ENCODE measurements at regions not wholly inside any gene's neighbourhood (a gene's known extent, or its start where the extent isn't known, plus 50 kb on each side); places are given as distances from the start of the nearest gene placed in this dataset.

DNA sequence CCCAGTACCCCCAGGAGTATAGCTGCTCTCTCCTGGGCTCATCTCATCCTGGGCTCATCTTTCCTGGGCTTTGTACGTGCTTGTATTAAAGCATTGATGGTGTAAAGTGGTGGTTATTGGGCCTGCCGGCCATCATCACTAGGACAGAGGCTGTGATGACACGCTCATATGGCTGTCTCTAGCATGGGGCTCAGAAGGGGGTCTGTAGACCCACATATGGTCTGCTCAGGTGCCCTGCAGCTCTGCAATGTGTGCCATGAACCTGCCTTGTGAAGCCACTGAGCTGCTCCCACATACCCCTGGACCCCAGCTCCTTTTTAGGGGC is 143.4 kb downstream of the CDC5L start:
- no peak for DNase-seq (ENCODE audit: extremely low read depth, low read depth, low spot score)

DNA sequence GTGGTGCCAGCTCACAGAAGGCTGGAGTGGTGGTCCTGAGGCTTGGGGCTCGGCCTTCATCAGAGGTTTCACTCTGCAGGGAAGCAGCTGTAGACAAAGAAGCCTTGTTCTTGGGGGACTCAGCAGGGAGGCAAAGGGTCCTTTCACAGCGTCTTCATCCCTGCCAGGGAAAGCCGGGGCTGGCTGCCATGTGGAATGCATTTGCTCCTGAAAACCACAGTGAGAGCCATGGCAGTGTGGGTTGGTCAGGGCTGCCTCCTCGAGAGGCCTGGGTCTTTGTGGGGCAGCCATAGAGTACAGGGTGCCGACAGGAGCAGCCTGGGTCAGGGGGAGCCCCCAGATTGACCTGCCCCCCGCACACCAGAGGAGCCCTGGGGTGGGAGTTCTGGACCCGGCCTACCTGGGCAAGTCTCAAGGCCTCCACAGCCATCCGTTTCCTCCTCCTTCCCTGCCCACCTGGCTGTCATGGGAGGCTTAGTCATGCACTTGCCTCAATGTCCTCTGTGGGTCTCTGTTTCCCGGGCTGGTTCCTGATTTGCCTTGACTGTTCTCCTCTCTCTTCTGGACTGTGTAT is 144.0 kb downstream of the CDC5L start:
- no peak for DNase-seq (ENCODE audit: extremely low read depth, low read depth, low spot score)

DNA sequence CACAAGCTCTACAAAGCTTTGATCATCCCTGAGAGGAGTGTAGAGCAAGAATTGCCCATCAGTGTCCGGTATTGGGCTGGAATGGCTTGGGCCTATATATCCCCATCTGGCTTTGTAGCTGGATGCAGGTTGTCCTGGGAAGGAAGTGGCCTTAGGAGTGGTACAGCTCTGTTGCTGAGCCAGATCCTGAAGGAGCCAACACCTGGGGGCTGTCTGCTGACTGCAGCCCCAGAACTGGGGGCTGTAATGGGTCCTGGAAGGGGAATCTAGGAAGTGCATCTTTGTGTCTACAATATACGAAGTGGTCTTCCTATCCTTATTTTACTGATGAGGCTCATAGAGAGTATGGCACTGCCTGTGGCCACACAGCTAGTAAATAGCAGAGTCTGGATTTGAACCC is 145.9 kb downstream of the CDC5L start:
- DNase-seq (ENCODE audit: extremely low read depth, low read depth, low spot score) = no peak

DNA sequence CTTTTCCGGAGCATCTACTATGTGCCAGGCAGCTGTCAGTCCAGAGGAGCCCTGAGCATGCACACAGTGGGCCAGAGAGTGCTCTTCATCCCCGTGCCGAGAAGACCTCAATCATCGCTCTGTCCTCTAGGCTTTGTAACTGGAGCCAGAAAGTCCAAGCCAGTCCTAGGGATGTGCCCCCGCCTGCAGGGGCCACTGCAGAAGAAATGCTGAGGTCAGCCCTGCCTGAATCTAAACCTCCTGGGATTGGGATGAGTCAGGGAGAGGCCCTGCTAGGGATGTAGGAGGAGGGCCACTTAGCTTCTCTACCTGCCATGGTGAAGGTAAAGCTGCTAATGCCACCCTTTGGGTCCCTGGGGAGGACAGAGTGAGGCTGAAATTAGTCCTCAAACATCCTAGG is 146.8 kb downstream of the CDC5L start:
- no peak for DNase-seq (ENCODE audit: extremely low read depth, low read depth, low spot score)

DNA sequence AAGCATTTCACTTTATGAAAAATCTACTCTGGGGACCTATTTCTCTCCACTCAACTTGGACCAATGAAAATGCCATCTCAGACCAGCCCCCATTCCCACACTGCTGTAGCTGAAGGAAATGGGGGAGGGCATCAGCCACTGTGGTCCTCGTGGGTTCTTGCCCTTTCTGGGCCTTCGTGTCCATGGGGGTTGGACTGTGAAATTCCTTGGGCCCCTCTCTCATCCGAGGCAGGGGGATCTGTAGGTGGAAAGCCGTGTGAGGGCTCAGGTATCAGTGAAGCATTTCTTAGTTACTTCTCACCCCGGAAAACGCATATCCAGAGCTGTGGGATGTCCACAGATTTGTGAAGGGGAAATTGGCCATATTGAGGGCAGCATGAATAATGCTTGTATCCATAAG is 147.9 kb downstream of the CDC5L start:
- DNase-seq (ENCODE audit: extremely low read depth, low read depth, low spot score) = no peak

DNA sequence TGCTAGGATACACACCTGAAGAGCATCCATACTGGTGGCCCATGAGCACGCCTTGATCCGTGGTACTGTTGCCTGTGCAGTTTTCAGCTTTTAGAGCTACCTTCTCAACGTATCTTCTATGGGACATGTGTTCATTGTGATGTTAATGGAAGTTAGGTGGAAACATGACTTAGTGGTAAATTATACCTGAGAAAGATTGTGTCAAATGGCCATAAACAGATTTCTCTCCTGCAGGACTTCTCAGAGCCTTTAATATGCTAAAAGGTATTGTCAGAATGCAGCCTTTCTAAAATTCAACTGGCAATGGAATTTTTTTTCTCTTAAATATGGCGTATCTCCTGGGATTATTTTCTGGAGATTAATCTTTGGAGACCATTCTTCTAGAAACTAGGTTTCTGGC is 148.5 kb downstream of the CDC5L start:
- no peak for DNase-seq (ENCODE audit: extremely low read depth, low read depth, low spot score)

DNA sequence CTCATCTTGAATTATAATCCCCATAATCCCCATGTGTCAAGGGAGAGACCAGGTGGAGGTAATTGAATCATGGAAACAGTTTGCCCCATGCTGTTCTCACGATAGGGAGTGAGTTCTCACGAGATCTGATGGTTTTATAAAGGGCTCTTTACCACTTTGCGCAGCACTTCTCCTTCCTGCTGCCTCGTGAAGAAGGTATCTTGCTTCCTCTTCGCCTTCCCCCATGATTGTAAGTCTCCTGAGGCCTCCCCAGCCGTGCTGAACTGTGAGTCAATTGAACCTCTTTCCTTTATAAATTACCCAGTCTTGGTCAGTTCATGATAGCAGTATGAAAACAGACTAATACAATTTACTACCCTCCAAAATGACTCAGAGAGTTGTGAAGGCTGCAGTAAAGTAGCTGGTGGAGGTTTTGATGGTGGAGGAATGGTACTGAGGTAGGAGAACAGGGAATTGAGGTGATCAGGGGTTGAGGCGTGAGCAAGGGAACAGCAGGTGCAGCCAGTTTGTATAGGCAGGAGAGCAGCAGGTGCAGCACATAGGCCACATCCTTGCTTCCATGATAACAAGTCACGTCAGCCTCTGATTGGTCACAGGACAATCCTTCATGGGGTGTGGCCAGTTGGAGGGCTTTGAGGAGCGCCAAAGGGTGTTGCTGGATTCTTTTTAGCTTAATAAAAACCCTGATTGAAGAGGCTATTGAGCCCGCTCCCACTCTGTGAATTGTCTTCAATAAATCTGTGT is 150.0 kb downstream of the CDC5L start:
- no peak for DNase-seq (ENCODE audit: extremely low read depth, low read depth, low spot score)

DNA sequence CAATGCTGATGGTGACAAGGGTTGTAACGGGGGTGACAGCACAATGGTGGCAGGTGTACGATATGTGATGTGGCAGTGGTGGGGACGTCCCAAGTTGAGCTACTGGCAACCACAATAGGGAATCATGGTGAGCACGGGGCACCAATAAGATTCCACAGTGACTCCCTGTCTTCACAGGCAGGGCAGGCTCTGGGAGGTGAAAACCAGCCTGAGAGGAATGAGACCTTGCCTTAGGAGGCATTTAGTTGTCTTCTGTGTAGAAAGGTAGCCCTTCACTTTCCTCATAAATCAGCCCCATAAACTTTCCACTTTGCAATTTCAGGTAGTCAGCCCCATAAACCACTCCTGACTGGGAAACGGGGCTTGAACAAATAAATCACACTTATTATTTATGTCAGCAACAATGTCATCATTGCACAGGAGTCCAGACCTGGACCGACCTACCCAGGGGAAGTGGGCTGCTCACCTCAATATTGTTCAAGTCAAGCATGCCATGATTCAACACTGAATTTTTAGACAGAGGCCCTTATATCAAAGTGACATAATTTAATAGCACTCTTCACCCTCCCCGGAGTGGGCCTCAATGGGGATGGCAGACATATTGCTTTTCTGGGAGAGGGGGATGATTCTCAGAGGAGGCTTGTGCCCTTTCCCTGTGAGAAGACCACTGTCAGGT is 150.8 kb downstream of the CDC5L start:
- DNase-seq (ENCODE audit: extremely low read depth, low read depth, low spot score) = no peak

DNA sequence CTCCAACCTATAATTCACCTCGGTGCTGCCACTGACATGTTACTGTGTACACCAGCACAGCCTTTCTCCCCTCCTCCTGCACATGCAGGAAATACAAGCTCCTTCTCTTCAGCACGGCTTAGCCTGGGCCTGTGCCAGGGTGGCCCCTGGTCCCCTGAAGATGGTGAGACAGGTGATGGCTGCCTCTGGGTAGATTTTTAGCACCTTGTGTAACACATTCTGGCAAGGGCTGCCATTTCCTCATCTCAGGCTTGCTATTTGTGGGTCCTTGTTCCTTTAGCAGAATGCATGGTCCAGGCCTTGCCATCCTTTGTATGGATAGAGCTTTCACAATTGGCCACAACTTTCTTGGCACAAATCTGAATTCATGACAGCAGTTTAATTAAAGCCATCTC is 151.3 kb downstream of the CDC5L start:
- no peak for DNase-seq (ENCODE audit: extremely low read depth, low read depth, low spot score)

DNA sequence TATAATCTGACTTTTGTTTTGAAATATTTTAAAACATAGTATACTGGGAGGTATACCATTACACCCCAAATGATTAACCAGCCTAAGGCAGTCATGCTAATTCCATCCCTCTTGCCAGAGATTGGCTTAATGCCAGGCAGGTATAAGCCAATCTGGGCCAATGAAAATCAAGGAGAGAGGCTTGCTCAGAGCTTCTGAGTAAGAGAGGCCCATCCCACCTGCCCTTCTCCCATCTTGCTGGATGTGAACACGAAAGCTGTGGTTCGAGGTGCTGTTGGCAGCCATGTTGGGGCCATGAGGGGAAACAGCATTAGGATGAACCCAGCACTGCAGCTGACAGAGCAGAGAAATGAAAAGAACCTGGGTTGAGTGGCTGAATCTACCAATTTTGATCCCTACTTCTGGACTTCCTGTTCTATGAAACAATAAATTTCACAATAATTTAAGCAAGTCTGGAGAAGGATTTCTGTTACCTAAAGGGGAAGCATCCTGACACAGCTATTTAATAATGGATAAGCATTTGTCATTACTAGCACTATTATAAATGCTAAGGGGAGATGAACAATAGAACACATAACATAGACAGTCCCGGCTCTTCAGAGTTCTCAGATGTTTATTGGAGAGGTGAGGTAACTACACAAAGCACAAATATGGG is 152.3 kb downstream of the CDC5L start:
- DNase-seq (ENCODE audit: extremely low read depth, low read depth, low spot score) = no peak

DNA sequence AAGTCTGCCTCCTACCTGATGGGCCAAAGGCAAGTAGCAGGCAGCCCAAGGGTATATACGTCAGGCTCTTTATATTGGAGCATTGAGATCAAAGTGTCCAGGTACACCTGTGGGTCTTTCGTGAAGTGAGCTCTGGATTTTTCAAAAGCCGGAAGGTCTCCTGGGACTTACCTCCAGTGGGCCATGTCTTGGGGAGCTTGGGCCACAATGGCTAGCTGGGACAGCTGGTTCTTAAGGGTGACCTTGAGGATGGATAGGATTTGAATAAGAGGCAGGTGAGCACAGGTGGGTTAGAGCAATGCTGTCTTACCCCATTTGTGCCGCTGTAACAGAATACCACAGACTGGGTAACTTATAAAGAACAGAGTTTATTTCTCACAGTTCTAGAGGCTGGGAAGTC is 153.4 kb downstream of the CDC5L start:
- no peak for DNase-seq (ENCODE audit: extremely low read depth, low read depth, low spot score)

DNA sequence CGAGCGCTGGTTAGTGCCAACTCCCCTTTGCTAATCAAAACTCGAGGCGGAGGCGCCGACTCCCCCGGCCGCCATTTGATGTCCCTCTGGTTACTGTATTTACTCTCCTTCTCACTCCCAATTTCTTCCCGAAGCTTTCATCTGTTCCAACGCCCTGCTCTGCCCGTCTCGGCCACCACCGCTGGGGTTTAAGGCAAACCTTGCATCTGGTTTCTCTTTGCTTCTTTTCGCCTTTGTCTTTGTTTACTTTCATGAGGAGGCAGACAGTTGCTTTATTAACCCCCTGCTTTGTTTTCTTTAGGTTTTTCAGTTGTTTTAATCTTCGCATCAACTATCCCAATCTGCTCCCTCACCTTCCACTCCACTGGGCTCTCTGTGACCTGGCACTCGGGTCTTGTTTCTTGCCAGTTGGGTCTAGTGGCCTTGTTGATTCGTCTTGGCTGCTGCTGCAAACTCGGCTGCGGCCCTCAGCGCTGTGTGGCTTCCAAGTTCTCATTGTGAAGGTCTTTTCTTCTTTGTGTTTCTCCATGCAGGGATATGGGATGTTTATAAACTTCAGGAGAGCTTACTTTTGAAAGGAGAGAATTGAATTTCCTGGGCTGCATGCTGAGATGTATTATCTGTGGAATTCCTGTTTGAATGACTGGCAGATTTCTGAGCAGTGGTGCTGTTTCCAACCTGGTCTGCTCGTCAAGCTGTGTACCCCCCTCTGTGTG is 155.1 kb downstream of the CDC5L start:
- no peak for DNase-seq (ENCODE audit: extremely low read depth, low read depth, low spot score)

DNA sequence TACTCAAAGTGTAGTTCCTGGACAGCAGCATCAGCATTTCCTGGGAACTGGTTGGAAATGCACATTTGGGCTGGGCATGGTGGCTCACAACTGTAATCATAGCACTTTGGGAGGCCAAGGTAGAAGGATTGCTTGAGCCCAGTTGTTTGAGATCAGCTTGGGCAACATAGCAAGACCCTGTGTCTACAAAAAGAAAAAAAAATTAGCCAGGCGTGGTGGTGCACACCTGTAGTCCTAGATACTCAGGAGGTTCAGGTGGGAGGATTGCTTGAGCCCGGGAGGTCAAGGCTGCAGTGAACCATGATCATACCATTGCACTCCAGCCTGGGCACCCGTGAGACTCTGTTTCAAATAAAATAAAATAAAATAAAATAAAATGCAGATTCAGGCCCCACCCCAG is 156.2 kb downstream of the CDC5L start:
- DNase-seq (ENCODE audit: extremely low read depth, low read depth, low spot score) = no peak

DNA sequence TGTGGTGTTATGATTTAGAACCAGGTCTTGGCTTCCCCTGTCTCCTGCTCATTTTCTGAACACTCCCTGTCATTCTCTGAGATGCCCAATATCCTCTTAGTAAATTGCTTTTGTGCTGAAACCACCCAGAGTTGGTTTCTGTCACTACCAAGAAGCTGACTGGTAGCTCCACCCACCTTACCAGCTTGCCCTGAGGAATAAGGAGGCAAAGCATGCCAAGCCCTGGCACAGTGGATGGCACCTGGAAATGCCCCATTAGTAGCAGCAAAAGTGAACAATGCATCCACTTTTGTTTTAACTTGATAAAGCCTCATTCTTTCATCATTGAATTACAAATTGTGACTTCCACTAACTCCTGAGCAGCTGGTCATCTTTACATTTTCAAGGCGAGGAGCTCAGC is 157.7 kb downstream of the CDC5L start:
- no peak for DNase-seq (ENCODE audit: extremely low read depth, low read depth, low spot score)

DNA sequence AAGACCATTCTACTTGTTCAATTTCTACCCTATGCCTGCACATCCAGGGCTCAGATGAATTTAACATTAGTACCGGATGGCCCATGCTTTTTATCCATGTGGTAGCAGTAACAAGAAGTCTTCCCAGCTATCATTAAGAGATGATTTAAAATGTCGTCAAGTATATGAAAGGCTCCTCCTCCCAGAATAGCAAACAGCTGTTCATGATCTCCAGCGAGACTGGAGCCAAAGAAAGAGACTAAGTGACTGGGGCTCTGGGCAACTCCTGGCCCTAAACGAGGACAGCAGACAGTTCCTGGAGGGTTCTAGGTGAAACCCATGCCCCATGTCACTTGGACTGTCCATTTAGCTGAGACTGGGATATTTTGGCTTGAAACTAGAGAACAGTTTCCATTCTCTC is 160.8 kb downstream of the CDC5L start:
- no peak for DNase-seq (ENCODE audit: extremely low read depth, low read depth, low spot score)

DNA sequence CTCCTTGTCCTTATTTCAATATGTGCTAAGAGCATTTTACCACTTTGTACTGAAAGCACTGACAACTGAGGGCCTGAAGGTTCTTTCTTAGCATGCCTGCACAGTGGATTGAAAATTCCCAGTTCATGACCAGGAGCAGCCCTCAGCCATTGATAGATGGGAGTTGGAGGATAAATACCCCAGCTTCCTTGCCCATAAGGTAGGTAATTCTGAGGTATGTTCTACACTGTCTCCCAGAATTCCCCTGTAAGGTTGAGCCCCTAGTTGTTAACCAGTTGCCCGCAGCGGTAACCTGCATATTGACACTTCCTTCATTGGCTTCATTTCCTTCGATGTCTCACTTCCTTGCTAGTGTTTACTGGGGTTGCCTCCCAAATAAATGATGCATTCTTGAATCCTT is 162.0 kb downstream of the CDC5L start:
- no peak for DNase-seq (ENCODE audit: extremely low read depth, low read depth, low spot score)

DNA sequence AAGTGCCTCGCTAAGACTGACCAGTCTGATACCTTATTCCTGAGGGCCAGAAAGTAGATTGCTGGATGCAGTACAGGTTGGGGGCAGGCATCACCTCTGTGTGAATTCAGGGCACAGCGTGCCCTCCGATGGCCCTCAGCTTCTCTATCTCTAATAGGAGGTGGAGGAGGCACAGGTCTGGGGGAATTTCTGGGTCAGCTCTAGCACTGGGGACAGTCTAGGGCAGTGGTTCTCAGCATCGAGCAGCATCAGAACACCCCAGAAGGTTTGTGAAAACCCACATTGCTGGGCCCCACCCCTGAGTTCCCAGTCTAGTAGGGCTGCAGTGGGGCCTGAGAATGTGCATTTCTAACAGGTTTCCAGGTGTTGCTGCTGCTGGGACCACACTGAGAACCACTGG is 166.7 kb downstream of the CDC5L start:
- no peak for DNase-seq (ENCODE audit: extremely low read depth, low read depth, low spot score)

DNA sequence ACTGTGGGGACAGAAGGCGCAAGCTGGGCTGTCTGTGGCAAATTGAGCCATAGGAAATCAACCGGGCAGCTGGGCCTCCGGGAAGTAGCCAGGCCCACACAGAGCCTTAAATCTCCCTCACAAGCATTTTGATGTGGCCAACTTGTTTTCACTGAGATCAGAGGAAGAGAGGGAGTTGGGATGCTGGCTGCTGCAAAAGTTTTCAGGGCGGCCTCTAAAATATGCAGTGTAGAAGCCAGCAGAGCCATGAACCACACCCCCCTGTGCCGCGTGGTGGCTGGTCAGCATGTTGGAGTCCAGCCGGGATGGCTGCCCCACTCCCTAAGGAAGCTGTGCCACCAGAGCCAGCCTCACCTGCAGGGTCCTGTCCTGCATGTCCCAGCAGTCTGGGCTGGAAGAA is 167.4 kb downstream of the CDC5L start:
- DNase-seq (ENCODE audit: extremely low read depth, low read depth, low spot score) = no peak

DNA sequence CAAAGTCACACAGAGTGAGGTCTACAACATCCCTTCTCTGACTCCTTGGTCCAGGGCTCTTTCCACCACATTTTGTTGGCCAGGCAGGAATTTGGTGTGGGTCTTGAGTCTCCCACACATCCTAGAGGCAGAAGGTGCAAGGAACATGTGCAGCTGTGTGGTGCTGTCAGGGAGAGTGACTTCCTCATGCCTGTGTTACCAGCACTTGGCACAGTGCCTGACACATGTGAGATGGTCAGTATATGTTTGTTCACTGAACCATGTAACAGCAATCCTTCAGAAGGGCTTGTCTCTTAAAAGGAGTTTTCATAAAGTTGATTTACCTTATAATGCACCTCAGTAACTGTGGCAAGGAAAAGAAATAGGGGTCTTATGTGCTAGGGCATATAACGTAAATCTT is 168.5 kb downstream of the CDC5L start:
- DNase-seq (ENCODE audit: extremely low read depth, low read depth, low spot score) = no peak

DNA sequence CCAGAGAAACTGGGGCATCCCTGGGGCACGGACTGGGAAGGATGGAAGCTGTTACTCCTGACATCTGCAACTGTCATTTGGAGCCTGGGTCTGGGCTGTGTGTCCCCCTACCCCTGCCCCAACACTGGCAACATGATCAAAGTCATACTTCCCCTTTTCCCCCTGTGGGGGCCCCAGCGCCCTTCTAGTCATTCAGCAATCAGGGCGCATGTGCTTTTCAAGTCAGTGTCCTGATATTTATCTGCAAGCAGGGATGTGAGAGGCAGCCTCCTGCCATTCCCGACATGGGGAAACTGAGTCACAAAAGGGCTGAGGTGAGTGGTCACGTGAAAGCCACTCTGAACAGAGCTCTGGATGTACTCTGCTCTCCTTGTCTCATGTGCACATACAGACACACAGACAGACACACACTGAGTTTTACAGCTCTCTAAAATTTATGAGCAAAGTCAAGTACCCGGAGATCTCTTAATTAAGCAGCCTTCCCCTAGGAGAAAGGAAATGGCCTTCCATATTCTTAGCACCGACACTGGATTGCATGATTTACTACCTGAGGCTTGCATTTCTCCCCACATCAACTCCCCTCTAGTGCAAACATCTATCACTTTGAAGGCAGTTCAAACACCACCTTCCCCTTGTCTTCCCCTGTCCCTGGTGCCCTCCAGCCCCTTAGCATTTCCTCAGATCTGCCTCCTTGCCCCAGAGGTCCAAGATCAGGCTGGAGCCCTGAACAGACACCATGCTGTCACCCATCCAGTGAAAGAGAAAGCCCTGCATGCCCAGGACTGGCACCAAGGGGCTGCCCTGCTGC is 170.7 kb downstream of the CDC5L start:
- no peak for DNase-seq (ENCODE audit: extremely low read depth, low read depth, low spot score)

DNA sequence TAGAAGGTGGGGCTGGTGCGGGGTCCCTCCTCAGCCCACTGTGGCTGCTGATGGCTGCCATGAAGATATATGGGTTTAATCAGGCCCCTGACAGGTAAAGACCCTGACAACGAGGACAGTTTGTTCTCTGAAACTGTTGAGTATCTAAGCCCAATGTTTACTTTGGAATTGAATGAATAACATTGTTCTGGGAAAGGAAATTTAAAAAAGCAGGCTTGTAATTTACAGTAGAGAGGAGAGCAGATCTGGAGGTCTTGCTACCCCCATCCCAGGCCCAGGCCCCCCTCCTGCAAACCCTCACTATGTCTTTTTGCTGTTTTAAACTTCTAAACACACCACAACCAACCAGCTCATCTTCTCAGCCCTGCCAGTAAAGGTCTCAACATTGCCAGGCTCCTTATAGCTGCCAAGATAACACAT is 171.3 kb downstream of the CDC5L start:
- DNase-seq (ENCODE audit: extremely low read depth, low read depth, low spot score) = no peak
